NCI-H187 (cell line): ENCODE measurements at regions not wholly inside any gene's neighbourhood (a gene's known extent, or its start where the extent isn't known, plus 50 kb on each side); places are given as distances from the start of the nearest gene placed in this dataset.

Experiments
- DNase-seq, 2 experiments: peaks; one replicate each; lab custom pipeline; 2025; lab: John Stamatoyannopoulos, UW

DNA sequence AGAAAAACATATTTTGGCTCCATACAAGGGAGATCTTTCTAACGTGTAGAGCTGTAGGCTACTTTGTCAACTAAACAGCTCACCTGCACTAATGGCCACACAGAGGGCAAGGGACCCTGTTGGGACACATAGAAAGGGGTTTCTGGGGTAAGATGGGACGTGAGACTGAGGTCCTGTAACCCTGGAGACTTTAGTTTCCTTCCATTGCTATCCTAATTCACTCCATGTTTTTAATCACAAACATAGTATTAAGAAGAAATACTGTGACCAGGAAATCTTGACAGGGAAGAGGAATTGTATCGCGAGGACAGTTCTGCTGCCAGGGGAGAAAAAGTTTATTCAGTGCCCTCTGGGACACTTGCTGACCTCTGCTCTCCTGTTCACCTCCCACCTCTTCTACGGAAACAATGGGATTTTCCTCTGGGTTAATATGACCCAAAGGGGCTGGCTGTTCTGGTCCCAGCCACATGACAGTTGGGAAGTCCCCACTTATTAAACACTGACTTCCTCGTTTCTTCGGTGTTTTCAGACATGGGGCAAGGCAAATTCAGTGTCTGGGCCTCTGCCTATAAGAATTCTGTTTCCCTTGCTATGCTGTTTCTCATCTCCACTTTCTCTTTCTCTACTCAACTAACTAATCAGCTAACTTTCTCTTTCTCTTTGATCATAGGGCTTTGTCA, 106.9 kb upstream of the SEMA6A start:
- DNase-seq = no peak

DNA sequence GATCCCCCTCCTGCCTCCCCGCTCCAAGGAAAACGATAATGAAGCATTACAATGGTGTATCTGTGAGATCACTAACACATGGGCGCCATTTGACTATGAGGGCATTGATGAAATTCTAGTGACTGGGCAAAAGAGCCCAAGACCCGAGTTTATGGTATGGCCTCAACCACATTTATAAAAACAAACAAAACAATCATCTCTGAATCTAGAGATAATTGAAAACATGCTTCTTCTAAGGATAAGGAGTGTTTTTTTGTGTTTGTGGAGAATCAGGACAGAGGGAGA, 100.9 kb upstream of the SEMA6A start:
- DNase-seq = no peak

DNA sequence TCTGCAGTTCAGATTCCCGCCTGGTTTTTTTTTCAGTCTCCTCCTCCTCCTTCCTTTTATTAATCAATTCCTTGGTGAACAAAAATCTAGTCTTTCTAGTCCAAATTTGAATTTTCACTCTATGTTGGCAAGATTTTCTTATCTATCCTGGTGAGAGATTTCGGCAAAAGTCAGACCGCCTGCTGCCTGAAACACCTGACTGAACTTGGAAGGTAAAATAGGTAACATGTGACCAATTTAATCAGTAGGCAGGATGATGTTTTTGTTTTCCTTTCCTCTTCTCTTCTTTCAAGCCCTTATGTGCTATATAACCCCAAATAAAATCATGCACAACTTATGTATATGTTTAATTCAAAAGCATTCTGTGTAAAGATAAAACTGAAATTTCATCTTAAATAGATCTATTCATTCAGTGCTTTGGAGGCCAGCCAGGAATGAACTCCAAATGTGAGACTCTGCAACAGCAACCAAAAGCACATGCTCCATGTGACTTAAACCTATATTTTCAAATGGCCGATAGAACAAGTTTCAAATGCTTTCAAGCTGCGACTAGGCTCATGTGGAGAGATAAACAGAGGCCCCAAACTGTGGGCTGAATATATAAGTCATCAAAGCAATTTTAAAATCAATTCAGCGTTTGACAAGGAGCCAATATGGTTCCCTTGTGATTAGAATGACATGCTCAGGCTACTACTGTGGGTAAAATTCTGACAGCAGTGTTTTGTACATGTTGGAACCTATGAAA, 100.4 kb upstream of the SEMA6A start:
- no peak for DNase-seq

DNA sequence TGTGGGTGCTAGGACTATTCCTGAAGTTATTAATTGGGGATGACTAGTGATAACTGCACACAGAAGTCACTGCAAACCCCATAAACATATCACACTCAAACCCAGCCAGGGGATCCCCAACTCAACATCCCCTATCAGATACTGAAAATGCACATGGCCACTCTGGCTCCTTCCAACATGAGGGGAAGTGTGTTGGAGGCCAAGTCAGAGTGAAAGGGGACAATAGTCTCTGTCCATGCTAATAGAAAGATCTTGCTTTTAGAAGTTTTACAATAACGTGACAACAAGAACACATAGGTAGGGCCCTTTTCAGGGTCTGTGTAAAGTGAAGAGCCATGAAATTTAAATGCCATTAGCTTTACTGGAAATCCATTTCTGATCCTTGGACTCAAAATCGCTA, 98.8 kb upstream of the SEMA6A start:
- no peak for DNase-seq

DNA sequence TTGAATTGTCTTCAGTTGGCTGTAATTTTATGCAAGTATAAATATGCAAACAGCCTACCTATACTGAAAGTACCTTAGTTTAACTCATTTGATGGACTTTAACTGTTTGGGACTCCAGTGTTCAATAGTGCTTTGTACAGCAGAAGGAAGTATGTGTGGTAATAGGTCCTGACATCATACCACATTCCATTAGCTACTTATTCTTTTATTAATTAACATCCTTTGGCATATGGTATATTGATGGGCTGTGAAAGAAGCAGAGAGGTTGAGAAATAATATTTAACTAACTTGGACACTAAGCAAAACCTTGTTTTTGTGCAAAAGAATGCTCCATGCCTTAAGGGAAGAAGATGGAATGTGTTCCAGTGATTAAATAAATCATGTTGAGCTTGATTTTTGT, 97.6 kb upstream of the SEMA6A start:
- DNase-seq = no peak

DNA sequence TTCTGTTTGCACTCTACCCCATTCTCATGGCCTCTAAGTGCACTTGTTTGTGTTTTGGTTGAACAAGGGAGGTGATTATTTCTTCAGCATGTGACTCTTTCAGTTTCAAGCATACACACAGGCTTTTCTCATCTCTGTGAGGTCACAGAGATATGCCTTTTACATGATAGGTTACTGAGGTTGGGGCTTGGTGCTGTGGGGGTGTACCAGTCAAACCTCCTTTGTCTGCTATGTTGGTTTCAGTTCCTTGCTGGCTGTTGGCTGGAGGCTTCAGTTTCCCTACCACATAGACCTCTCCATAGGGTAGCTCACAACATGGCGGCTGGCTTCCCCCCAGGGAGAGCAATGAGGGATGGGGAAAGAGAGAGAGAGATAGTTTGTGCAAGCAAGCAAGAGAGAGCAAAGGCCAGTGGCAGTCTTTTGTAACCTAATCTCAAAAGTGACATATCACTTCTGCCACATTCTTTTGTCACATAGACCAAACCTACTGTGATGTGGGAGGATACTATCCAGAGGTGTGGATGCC, 96.7 kb upstream of the SEMA6A start:
- no peak for DNase-seq

DNA sequence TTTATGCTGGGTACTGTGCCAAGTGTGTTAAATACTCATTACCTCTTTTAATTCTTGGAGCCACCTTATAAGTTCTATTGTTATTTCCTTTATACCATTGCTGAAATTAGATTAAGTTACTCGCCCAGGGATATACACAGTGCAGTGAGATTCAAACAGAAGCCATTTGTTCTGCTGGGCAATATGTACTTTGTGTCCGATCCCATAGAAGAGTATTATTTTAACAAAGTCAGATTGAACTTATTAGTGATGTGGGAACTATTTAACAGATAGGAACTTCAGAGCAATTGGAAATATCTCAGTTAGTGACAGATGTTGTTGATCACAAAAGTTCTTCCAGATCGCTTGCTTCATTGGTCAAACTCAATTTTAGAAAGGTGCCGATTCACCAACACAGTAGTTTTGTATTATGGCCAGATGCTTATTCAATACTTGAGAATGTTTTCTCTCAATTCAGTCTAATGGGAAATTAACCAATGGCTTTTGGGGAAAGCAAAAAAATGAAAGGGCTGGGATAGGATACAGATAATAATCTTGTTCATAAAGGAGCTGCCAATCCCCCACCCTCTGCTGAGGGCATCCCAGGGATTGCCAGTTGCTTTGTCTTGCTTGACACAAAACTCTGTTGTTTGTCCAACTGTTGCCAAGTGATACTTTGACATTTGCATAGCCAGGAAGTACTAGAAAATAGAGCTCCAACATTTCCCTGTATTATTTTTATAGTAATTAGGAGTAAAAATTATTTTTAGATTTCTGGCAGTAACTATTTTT, 94.8 kb upstream of the SEMA6A start:
- DNase-seq = no peak

DNA sequence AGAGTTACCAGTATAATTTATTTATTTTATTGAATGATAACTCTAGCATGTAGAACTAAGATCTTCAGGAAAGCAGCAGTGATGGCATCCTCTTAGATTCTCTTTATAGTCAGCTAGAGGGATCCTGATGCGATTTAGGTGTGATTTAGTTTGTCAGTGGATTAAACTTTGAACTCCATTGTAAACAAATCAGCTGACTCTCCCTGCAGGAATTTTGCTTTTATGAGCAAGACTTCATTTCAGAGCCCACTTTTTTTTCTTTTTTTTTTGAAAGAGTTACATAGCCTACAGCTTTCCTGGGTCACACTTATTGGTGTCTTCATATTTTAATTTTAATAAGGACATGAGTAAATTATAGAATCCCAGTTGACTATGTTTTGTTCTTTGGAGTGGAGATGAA, 93.8 kb upstream of the SEMA6A start:
- DNase-seq = no peak

DNA sequence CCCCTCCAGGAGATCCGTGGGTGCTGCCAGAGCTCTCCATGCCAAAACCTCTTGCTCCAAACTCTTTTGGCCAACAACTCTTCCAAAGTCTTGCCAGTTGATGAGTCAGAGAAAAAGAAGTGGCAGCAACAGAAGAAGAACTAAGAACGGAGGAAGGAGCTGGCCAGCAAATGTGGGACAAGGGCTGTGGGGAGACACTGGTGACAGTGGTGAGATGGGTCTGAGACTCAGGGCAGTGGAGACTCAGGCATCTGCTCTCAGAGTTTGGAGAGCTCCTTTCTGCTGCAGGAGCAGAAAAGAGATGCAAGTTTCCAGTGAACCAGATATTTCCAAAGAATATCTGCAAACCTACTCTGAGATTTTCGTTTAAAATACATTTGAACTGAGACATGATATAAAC, 92.3 kb upstream of the SEMA6A start:
- DNase-seq = no peak

DNA sequence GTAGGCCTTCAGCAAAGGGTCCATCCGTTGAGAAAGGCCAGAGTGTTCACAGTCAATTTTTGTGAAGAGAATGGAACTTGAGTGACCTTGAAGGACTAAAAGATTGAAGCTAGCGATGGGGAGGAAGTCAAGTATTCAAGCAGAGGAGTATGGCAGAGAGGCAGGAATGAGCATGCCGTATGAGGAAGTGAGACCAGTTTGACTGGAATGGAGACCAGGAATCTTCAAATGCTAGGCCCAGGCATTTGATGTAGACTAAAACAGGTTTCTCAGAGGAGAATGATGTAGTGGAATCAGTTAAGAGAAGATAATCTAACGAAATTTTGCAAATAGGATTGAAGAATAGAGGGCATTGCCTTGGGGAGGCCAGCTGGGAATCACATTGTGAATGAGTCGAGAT, 90.4 kb upstream of the SEMA6A start:
- DNase-seq = no peak

DNA sequence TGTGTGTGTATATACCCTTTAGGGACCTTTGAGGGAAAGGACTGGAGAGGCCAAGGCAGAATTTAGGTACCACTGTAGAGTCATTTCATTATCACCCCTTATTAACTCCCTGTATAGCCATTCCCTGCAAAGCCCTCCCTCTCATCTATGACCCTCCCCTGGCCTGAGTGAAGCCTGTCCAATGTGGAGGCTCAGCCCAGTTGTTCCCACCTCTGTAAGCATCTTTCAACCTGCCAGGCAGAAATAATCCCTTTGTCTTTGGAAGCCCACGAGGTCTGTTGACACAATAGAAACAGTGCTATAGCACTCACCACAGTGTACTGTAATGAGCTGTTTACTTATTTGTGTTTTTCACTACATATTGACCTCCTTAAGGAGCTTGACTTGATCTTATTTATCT, 88.5 kb upstream of the SEMA6A start:
- DNase-seq = no peak

DNA sequence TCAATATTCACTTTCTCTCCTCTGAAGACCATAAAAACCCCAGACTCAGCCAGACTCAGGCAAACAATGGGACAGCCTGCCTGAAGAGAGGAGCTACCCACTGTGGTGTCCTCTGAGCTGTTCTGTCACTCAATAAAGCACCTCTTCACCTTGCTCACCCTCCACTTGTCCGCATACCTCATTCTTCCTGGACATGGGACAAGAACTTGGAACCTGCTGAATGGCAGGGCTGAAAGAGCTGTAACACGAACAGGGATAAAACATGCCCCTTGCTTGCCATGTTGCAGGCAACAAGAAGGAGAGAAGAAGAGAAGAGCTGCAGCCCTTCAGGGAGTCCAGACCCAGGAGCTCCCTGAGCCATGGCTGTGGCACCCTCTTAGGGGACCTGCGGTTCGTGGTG, 86.8 kb upstream of the SEMA6A start:
- DNase-seq = no peak

DNA sequence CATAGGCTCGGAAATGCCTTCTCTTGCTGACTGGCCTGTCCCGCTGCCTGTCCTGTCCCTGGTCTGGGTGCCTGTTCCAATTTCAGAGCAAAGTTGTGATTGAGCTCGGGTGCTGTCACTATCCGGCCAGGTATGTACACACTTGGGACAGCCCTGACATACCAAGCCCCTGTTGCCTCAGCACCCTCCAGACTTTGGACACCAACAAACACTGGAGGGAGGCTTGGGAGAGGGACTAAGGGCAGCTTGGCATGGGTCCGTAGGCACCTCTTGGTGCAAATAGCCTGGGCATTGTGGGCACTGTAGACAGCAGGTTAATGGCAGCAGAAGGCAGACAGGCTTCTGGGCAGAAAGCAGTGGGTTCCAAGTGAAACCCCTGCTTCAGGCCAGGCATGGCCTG, 86.3 kb upstream of the SEMA6A start:
- no peak for DNase-seq

DNA sequence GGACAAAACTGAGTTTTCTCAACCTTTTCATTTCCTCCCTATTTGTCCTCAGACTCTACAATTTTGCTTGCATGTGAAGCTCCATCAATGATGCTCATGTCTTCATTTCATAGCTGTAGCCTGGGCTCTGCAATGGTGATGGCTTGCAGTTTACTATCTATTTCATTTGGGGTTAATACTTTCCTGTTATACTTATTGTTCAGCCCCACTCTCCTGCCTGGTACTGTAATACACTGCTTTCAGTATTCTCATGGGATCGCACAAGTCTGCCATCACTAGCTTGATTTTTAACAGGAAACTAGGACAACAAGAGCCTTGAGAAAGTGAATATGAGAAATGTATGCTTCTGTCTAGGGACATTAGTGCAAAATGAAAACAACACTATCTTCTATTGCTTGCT, 84.2 kb upstream of the SEMA6A start:
- DNase-seq = no peak

DNA sequence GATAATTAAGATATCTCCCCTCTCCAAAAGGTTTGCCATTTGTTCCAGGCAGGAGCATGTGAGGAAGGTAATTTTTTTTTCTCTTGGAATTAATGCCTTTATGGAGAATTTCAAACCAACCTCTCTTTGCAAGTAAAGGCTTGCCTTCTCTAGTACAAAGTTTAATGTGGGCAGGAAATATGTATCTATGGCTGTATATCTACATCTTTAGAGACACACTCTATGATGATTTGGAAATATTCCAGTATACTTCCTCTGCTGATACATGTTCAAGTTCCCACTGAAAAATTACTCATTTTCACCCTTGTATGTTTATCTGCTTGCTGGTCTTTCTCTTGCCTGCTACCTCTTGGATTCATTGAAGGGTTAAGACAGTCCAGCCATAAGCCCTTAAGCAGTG, 83.5 kb upstream of the SEMA6A start:
- no peak for DNase-seq

DNA sequence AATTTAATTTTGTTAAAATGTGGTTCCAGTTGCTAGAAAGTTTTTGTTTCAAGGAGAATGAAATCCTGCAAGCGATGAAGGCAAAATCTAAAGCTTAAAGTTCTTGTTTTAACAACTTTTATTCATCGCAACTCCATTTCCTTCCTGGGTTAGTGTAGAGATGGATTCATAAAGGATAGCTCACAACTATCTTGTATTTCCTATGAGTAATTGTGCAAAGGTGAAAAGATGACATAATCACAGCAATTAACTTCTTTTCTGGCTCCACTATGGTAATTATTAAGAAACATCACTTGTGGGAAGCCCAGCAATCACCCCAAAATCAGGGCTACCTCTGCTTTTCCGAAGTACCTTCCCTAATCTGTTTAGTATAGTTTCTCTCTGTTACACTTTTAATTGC, 80.8 kb upstream of the SEMA6A start:
- DNase-seq = no peak

DNA sequence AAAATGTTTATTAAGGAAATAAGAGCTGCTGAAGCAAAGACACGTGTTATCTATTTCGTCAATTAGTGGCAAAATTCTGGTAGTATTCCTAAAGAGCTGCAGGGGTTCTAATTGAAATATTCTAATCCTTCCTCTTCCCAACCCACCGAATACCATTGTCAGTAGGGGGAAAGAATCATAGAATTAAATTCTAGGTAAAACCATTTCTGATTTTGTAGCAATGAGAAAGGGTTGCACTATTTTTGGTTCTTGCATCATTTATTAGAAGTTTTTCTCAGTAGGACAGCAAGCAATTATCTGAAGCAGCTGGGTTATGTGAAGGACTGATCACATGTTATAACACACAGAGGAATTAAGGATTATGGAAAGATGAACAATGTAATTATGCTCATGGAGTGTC, 80.3 kb upstream of the SEMA6A start:
- DNase-seq = no peak

DNA sequence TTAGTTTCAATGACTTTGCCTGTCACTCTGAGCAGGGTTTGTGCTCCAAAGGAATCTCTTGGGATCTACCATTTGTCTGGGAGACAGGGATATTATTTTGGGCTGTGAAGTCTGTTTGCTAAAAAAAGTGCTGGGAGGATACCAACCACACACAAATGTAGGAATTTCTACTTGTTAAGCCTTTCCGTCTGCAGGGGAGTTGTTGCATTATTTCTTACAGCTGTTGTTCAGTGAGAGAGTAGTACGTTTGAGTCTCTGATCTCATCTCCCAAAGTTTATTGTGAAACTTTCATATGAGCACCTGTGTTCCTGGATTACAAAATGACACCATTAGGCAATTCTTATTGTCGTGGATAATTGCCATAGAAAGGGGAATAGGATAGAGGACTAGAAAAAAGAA, 78.3 kb upstream of the SEMA6A start:
- DNase-seq = no peak

DNA sequence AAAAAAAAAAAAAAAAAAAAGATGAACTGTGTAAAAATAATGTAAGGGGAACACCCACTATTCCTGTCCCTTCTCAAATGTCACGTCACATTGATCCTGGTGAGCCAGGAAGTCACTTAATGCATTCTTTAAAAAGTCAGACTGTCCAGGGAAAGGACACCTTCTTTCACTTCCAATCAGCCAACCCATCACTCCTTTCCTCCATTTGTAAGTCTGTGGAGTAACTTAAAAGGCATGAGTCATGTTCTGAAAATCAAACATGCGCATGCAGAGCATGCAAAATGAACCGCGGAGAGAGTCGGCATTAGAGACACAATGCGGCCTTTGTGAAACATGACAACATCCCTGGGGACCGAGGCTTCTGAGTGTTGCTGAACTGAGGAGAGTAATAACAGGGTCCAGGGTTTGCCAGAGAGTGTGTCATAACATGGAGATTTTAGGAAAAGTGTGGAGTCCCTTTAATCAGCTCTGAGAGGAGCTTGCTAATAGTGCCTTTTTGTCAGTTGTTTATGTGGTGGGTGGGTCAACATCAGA, 77.6 kb upstream of the SEMA6A start:
- DNase-seq = peak in 1 of 2 experiments; percentile 10

DNA sequence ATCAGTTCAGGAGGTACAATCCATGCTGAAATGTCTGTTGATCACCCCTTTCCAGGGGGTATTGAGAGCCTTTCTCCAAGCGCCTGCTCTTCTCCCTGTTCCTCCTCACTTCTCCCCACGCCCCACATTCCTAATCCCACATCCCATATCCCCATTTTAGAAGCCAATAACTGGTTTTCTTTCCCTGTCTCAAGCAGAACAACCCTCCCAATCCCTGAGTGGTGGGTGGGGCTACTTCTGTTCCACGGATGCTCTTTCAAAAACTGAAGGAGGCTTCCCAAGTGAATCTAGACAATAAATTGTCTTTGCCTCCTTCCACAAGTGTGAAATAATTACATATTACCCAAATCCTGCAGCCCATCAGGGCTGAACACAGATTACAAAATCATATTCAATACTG, 77.0 kb upstream of the SEMA6A start:
- DNase-seq = no peak

DNA sequence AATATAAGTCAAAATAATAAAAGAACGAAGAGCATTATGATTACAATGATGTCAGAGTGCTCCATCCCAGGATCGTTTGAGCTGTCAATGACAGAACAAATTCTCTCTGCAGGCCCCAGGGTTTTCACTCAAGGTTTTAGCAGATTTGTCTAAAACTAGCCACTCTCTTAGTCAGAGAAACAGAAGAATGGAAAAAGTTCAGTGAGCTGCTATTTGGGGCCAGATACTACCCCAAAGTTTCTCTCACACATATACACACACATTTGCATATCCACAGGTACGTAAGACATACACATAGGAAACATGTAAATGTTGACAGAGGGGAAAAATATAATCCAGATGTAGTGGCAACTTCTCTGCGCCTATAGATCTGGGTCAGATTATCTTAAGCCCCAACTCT, 76.3 kb upstream of the SEMA6A start:
- DNase-seq = no peak

DNA sequence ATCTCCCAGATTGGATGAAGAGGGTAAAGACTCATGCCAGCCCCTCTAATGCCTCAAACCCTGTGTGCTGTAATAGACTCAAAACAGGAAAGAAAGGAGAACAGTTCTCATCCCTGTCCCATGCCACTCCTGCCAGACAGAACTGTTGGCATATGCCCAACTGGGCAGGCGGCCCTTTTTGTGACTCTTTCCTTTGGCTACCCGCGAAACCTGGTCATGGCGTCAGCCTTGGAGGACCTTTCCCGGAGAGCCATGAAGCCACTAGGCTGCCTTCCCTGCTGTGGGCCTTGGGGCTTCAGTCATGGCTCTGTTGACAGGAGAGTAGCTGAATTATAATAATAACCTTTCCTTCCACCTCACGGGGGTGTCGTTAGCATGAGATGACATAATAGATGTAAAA, 75.9 kb upstream of the SEMA6A start:
- DNase-seq = no peak
